ENCODE measurements at regions not wholly inside any gene's neighbourhood (a gene's known extent, or its start where the extent isn't known, plus 50 kb on each side); places are given as distances from the start of the nearest gene placed in this dataset.

GRCh38 chr1:194033646-194034045 is 847.2 kb upstream of the B3GALT2 start:
- POLR2A ChIA-PET: no interaction called here
- TF ChIP-seq CTCF (IDR thresholded peaks at IDR 0.05; ENCODE audit: insufficient read depth in 1 of 2, low read depth in 1 of 2, low read length in 1 of 2, severe bottlenecking in 1 of 2, unreplicated experiment in 1 of 2): no peak
- no TSS peak for BruUV-seq (replicated peaks)
- H3K4me1 ChIP-seq: no peaks in the 10 kb centered on the region
- H3K27me3 ChIP-seq (replicated peaks; ENCODE audit: control insufficient read depth, insufficient read depth, low read length): no peaks in the 10 kb centered on the region
- H3K4me3 ChIP-seq (ENCODE audit: low read depth, low read length): no peak overlapping the region
- CTCF ChIA-PET: no interaction called here
- H3K27ac Mint-ChIP-seq (ENCODE audit: unreplicated experiment): no peak overlapping the region
- H3K4me3 Mint-ChIP-seq (ENCODE audit: unreplicated experiment): no peak overlapping the region
- peaks cover 47% of the 10 kb centered on the region for H3K9me3 Mint-ChIP-seq (ENCODE audit: unreplicated experiment)
- no peaks in the 10 kb centered on the region for H3K9me3 ChIP-seq
- no peaks in the 10 kb centered on the region for H3K36me3 Mint-ChIP-seq (ENCODE audit: insufficient read depth, unreplicated experiment)
- H3K4me1 Mint-ChIP-seq (ENCODE audit: low read depth, unreplicated experiment): no peaks in the 10 kb centered on the region
- intact Hi-C loops (cut with micrococcal nuclease; ENCODE audit: unreplicated experiment): no loop called here
- H3K27me3 Mint-ChIP-seq (ENCODE audit: insufficient read depth, unreplicated experiment): no peaks in the 10 kb centered on the region
- no peak for DNase-seq
- H3K36me3 ChIP-seq (ENCODE audit: control insufficient read depth, insufficient read depth, low read length): no peaks in the 10 kb centered on the region

GRCh38 chr1:194028002-194028401 is 841.6 kb upstream of the B3GALT2 start:
- CTCF ChIA-PET: no interaction called here
- no peaks in the 10 kb centered on the region for H3K4me1 ChIP-seq
- no peaks in the 10 kb centered on the region for H3K9me3 ChIP-seq
- H3K27me3 ChIP-seq (replicated peaks; ENCODE audit: control insufficient read depth, insufficient read depth, low read length): no peaks in the 10 kb centered on the region
- DNase-seq: no peak
- Mint-ChIP-seq H3K4me1 (ENCODE audit: low read depth, unreplicated experiment) (no peaks in the 10 kb centered on the region), H3K9me3 (ENCODE audit: unreplicated experiment) (peaks cover 35% of the 10 kb centered on the region), H3K36me3 (ENCODE audit: insufficient read depth, unreplicated experiment) (no peaks in the 10 kb centered on the region), H3K27ac (ENCODE audit: unreplicated experiment) (no peak overlapping the region), H3K4me3 (ENCODE audit: unreplicated experiment) (no peak overlapping the region), H3K27me3 (ENCODE audit: insufficient read depth, unreplicated experiment) (peaks cover 3% of the 10 kb centered on the region)
- BruUV-seq (replicated peaks): no TSS peak
- no peak overlapping the region for H3K4me3 ChIP-seq (ENCODE audit: low read depth, low read length)
- POLR2A ChIA-PET: no interaction called here
- no peak for TF ChIP-seq CTCF (IDR thresholded peaks at IDR 0.05; ENCODE audit: insufficient read depth in 1 of 2, low read depth in 1 of 2, low read length in 1 of 2, severe bottlenecking in 1 of 2, unreplicated experiment in 1 of 2)
- H3K36me3 ChIP-seq (ENCODE audit: control insufficient read depth, insufficient read depth, low read length): no peaks in the 10 kb centered on the region
- intact Hi-C loops (cut with micrococcal nuclease; ENCODE audit: unreplicated experiment): no loop called here

- H3K9me3 Mint-ChIP-seq (ENCODE audit: unreplicated experiment): peaks cover 20% of the 10 kb centered on the region
- Histone ChIP-seq H3K27me3 (replicated peaks; ENCODE audit: control insufficient read depth, insufficient read depth, low read length) (no peaks in the 10 kb centered on the region), H3K36me3 (ENCODE audit: control insufficient read depth, insufficient read depth, low read length) (no peaks in the 10 kb centered on the region), H3K4me3 (ENCODE audit: low read depth, low read length) (no peak overlapping the region), H3K9me3 (no peaks in the 10 kb centered on the region), H3K4me1 (no peaks in the 10 kb centered on the region)
- CTCF ChIA-PET: no interaction called here
- DNase-seq: no peak
- intact Hi-C loops (cut with micrococcal nuclease; ENCODE audit: unreplicated experiment): no loop called here
- H3K27ac Mint-ChIP-seq (ENCODE audit: unreplicated experiment): no peak overlapping the region
- H3K27me3 Mint-ChIP-seq (ENCODE audit: insufficient read depth, unreplicated experiment): peaks cover 3% of the 10 kb centered on the region
- BruUV-seq (replicated peaks): no TSS peak
- no peak for TF ChIP-seq CTCF (IDR thresholded peaks at IDR 0.05; ENCODE audit: insufficient read depth in 1 of 2, low read depth in 1 of 2, low read length in 1 of 2, severe bottlenecking in 1 of 2, unreplicated experiment in 1 of 2)
- no peaks in the 10 kb centered on the region for H3K36me3 Mint-ChIP-seq (ENCODE audit: insufficient read depth, unreplicated experiment)
- no peaks in the 10 kb centered on the region for H3K4me1 Mint-ChIP-seq (ENCODE audit: low read depth, unreplicated experiment)
- POLR2A ChIA-PET: no interaction called here
- H3K4me3 Mint-ChIP-seq (ENCODE audit: unreplicated experiment): no peak overlapping the region
Measured at GRCh38 chr1:194026422-194026821, 840.0 kb upstream of the B3GALT2 start.
